ENCODE measurements at regions not wholly inside any gene's neighbourhood (a gene's known extent, or its start where the extent isn't known, plus 50 kb on each side); places are given as distances from the start of the nearest gene placed in this dataset.
"Not testable (repeated sequence)": the region's sequence is repeated elsewhere in the genome, so short reads cannot be mapped to it uniquely, and the experiment has no call there.

- H3K4me3 ChIP-seq (ENCODE audit: low read depth, low read length), result not testable (repeated sequence)
These were observed 60.5 kb downstream of the AREG start for GRCh38 chr4:74505355-74505978.

DNA sequence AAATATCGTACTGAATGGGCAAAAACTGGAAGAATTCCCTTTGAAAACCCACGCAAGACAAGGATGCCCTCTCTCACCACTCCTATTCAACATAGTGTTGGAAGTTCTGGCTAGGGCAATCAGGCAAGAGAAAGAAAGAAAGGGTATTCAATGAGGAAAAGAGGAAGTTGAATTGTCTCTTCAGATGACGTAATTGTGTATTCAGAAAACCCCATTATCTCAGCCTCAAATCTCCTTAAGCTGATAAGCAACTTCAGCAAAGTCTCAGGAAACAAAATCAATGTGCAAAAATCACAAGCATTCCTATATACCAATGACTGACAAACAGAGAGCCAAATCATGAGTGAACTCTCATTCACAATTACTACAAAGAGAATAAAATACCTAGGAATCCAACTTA is 64.4 kb downstream of the AREG start:
- not testable (repeated sequence) for H3K4me3 ChIP-seq (ENCODE audit: low read depth, low read length)

DNA sequence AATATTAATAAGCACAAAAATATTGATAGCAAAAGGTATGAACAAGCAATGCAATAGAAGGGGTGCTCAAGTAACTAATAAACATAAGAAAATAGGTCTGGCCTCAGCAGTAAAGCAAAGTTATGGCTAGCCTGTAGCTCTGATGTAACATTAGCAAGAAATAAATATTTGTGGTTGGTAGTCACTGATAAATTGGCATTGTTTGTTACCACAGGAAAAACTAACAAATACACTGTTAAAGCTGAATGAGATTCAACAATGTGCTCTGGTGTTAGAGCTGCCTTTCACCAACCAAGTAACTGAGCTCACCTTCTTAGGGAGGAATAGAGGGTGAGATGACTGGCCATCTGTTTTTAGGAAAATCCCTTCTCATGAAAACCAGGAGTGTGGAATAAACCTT is 71.4 kb downstream of the AREG start:
- no peak overlapping the region for H3K4me3 ChIP-seq (ENCODE audit: low read depth, low read length)
- no peak for TF ChIP-seq CTCF (IDR thresholded peaks at IDR 0.05; ENCODE audit: low read depth, low read length)

GRCh38 chr4:74517996-74518395 is 73.1 kb downstream of the AREG start:
- no peak for TF ChIP-seq CTCF (IDR thresholded peaks at IDR 0.05; ENCODE audit: low read depth, low read length)

GRCh38 chr4:74522251-74522991 is 77.5 kb downstream of the AREG start:
- H3K4me3 ChIP-seq (ENCODE audit: low read depth, low read length), result no peak overlapping the region
- no peak for TF ChIP-seq CTCF (IDR thresholded peaks at IDR 0.05; ENCODE audit: low read depth, low read length)

More at GRCh38 chr4:74517996-74518395, 73.1 kb downstream of the AREG start:
- H3K4me3 ChIP-seq (ENCODE audit: low read depth, low read length), result no peak overlapping the region

GRCh38 chr4:74523096-74523495 is 78.2 kb downstream of the AREG start:
- TF ChIP-seq CTCF (IDR thresholded peaks at IDR 0.05; ENCODE audit: low read depth, low read length), result no peak

DNA sequence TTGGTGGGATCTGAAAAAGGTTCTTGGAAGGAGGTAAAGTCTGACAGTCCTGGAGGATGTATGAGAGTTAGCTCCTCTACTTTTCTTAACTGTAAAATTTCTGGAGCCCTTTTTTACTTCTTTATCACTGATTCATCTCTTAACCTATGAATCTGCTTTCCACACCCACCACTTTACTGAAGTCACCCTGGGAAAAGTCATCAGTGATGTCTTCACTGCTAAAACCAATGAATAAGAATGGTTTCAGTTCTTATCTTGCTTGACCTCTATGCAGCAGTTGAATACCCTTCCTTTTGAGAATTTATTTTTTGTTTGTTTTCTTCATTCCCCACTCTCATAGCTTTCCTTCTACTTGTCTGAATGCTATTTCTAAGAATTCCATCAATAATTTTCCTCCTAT is 80.0 kb downstream of the AREG start:
- TF ChIP-seq CTCF (IDR thresholded peaks at IDR 0.05; ENCODE audit: low read depth, low read length), result no peak
- no peak overlapping the region for H3K4me3 ChIP-seq (ENCODE audit: low read depth, low read length)

More at GRCh38 chr4:74523096-74523495, 78.2 kb downstream of the AREG start:
- H3K4me3 ChIP-seq (ENCODE audit: low read depth, low read length), result no peak overlapping the region

DNA sequence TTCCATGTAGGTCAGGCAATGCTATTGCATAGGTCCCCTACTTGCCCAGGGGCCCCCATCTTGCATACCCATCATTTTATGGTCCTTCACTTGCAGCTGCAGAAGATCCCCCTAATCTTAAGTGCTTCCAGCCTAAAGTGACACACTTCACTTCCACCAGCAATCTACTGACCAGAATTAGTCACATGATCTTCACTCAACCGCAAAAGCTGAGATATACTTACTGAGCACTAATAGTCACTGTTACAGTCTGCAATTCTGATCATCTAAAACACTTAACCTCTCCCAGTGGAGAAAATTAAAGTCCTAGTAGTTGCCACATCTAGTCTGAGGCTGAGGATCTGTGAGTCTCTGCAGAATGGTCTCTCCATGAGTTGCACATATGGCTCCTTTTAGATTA is 82.1 kb downstream of the AREG start:
- H3K4me3 ChIP-seq (ENCODE audit: low read depth, low read length), result no peak overlapping the region
- TF ChIP-seq CTCF (IDR thresholded peaks at IDR 0.05; ENCODE audit: low read depth, low read length), result no peak
